ENCODE measurements at regions not wholly inside any gene's neighbourhood (a gene's known extent, or its start where the extent isn't known, plus 50 kb on each side); places are given as distances from the start of the nearest gene placed in this dataset.

GRCh38 chr4:123255971-123256370 lies 140.6 kb upstream of the SPRY1 start:
- Histone ChIP-seq H3K27ac (replicated peaks) (no peak overlapping the region), H3K9me3 (replicated peaks) (no peaks in the 10 kb centered on the region), H3K4me1 (peaks cover 43% of the 10 kb centered on the region), H3K36me3 (no peaks in the 10 kb centered on the region), H3K4me3 (no peak overlapping the region), H3K27me3 (ENCODE audit: low read depth) (no peaks in the 10 kb centered on the region)
- no peak for DNase-seq
- intact Hi-C loops (cut with micrococcal nuclease): no loop called here
- no peak for TF ChIP-seq CTCF (IDR thresholded peaks at IDR 0.05; ENCODE audit: borderline replicate concordance)

DNA sequence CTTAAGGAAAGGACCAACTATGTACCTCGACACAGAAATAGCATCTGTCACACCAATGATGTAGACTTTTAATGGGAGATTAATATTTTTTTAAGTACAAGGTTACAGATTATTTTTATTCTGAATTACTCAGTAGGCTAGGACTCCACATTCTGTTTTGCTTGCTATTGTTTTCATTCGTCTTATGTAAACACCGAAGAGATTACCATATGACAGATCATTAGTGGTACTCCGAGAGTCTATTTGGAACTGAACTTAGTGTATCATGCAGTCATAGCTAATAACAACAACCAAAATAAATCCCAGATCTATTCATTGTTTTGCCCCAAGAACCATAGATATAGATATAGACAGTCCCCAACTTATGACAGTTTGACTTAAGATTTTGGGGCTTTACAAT lies 139.7 kb upstream of the SPRY1 start:
- Histone ChIP-seq H3K9me3 (replicated peaks) (no peaks in the 10 kb centered on the region), H3K4me1 (peaks cover 36% of the 10 kb centered on the region), H3K36me3 (no peaks in the 10 kb centered on the region), H3K4me3 (no peak overlapping the region), H3K27me3 (ENCODE audit: low read depth) (no peaks in the 10 kb centered on the region), H3K27ac (replicated peaks) (no peak overlapping the region)
- DNase-seq: no peak
- no peak for TF ChIP-seq CTCF (IDR thresholded peaks at IDR 0.05; ENCODE audit: borderline replicate concordance)
- intact Hi-C loops (cut with micrococcal nuclease): no loop called here

DNA sequence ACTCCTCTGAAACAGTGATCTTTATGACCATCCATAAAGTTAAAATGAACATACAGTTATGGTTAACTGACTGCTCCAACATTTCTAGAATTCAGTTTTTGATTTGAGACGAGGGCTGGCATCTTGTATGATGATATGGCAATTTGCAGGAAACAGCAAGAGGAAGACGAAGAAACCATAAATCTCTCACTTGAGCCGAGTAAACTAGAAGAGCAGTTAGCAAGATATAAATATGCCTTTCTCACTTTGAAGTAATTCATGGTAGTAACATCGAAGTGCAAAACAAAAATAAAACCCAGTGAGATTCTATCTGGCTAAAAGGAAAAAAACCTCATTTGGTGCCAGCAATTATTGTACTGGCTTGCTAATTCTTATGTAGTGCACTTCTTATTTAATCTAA lies 139.0 kb upstream of the SPRY1 start:
- intact Hi-C loops (cut with micrococcal nuclease): no loop called here
- peak overlapping the region; percentile 44 for H3K27ac ChIP-seq (replicated peaks)

GRCh38 chr4:123259676-123260646 lies 136.6 kb upstream of the SPRY1 start:
- no peaks in the 10 kb centered on the region for H3K27me3 ChIP-seq (ENCODE audit: low read depth)
- no peaks in the 10 kb centered on the region for H3K9me3 ChIP-seq (replicated peaks)
- intact Hi-C loops (cut with micrococcal nuclease): no loop called here
- TF ChIP-seq CTCF (IDR thresholded peaks at IDR 0.05; ENCODE audit: borderline replicate concordance): no peak
- H3K4me3 ChIP-seq: no peak overlapping the region
- no peak for DNase-seq
- no peaks in the 10 kb centered on the region for H3K36me3 ChIP-seq
- peaks cover 36% of the 10 kb centered on the region for H3K4me1 ChIP-seq
- peak overlapping the region; percentile 39 for H3K27ac ChIP-seq (replicated peaks)

More for the DNA sequence above, 139.0 kb upstream of the SPRY1 start:
- H3K27me3 ChIP-seq (ENCODE audit: low read depth): no peaks in the 10 kb centered on the region
- peaks cover 36% of the 10 kb centered on the region for H3K4me1 ChIP-seq
- no peak for TF ChIP-seq CTCF (IDR thresholded peaks at IDR 0.05; ENCODE audit: borderline replicate concordance)
- no peaks in the 10 kb centered on the region for H3K36me3 ChIP-seq
- H3K9me3 ChIP-seq (replicated peaks): no peaks in the 10 kb centered on the region
- DNase-seq: no peak
- H3K4me3 ChIP-seq: no peak overlapping the region

GRCh38 chr4:123260653-123261052 lies 135.9 kb upstream of the SPRY1 start:
- H3K36me3 ChIP-seq: no peaks in the 10 kb centered on the region
- H3K9me3 ChIP-seq (replicated peaks): no peaks in the 10 kb centered on the region
- peak overlapping the region; percentile 39 for H3K27ac ChIP-seq (replicated peaks)
- H3K27me3 ChIP-seq (ENCODE audit: low read depth): no peaks in the 10 kb centered on the region
- intact Hi-C loops (cut with micrococcal nuclease): no loop called here
- TF ChIP-seq CTCF (IDR thresholded peaks at IDR 0.05; ENCODE audit: borderline replicate concordance): no peak
- peaks cover 36% of the 10 kb centered on the region for H3K4me1 ChIP-seq
- no peak for DNase-seq
- no peak overlapping the region for H3K4me3 ChIP-seq

Data from left ventricle myocardium inferior (tissue), 1 donor.